Mammary epithelial cell (primary cell): ENCODE measurements at regions not wholly inside any gene's neighbourhood (a gene's known extent, or its start where the extent isn't known, plus 50 kb on each side); places are given as distances from the start of the nearest gene placed in this dataset.

ENCODE experiments used
- EZH2 ChIP-seq: IDR thresholded peaks from 2 replicates; pipeline ENCODE4 v1.6.1; 2012; ENCODE audit warnings: low read length, inconsistent platforms, borderline replicate concordance
- TF ChIP-seq, protein P1 (sequence below), 2 donors: IDR thresholded peaks in 1 of 2; conservative IDR thresholded peaks in 1 of 2; 2 replicates each; pipeline ENCODE4 v1.5.1; 2011 to 2012; ENCODE audit warnings: inconsistent platforms in 2 of 2, low read length in 2 of 2, mild to moderate bottlenecking in 2 of 2, control low read depth in 1 of 2, low read depth in 1 of 2; ENCODE audit not compliant: insufficient read depth in 1 of 2; ENCODE audit errors: extremely low read depth in 1 of 2

GRCh38 chr14:65310568-65310967 is 102.0 kb upstream of the FUT8 start:
- TF ChIP-seq, protein P1, sequence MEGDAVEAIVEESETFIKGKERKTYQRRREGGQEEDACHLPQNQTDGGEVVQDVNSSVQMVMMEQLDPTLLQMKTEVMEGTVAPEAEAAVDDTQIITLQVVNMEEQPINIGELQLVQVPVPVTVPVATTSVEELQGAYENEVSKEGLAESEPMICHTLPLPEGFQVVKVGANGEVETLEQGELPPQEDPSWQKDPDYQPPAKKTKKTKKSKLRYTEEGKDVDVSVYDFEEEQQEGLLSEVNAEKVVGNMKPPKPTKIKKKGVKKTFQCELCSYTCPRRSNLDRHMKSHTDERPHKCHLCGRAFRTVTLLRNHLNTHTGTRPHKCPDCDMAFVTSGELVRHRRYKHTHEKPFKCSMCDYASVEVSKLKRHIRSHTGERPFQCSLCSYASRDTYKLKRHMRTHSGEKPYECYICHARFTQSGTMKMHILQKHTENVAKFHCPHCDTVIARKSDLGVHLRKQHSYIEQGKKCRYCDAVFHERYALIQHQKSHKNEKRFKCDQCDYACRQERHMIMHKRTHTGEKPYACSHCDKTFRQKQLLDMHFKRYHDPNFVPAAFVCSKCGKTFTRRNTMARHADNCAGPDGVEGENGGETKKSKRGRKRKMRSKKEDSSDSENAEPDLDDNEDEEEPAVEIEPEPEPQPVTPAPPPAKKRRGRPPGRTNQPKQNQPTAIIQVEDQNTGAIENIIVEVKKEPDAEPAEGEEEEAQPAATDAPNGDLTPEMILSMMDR (conservative IDR thresholded peaks at IDR 0.05 in 1 of 2, IDR thresholded peaks at IDR 0.05 in 1 of 2; ENCODE audit: extremely low read depth in 1 of 2, insufficient read depth in 1 of 2, low read depth in 1 of 2, low read length in 2 of 2): no peak
- no peak for TF ChIP-seq EZH2
